Activated gamma-delta T cell treated with Interleukin-2 at 50 U/mL for 16 hours (primary cell): ENCODE measurements at regions not wholly inside any gene's neighbourhood (a gene's known extent, or its start where the extent isn't known, plus 50 kb on each side); places are given as distances from the start of the nearest gene placed in this dataset.

Experiments
- DNase-seq: peaks from one replicate; pipeline ENCODE4 v3.0.0-alpha.2; 2020

DNA sequence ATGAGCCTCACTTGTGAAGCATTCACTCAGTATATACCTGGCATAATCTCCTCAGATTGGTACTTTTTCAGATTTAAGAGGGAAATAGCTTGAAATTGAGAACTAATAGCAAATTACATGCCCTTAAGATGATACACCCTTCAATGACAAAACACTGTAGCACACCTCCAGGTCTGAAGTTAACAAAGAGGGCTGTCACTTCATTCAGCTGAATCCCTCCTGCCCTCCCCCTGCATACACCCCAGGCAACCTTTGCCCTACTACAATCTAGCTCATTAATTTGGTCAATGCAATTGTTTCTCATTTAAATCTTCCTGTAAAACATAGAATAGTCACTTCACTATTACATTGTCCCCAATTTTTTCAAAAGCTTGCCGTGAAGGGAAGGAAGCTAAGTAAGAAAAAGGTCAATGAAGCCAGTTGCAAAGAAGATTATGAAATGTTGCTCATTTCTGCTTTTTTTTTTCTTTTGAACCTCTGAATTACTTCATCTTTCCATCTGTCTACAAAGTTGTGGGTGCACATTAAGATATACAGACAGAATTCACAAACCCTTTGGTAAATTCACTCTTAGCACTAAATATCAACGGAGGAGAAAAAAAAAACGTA is 294.8 kb upstream of the PTGER4 start:
- DNase-seq: no peak

DNA sequence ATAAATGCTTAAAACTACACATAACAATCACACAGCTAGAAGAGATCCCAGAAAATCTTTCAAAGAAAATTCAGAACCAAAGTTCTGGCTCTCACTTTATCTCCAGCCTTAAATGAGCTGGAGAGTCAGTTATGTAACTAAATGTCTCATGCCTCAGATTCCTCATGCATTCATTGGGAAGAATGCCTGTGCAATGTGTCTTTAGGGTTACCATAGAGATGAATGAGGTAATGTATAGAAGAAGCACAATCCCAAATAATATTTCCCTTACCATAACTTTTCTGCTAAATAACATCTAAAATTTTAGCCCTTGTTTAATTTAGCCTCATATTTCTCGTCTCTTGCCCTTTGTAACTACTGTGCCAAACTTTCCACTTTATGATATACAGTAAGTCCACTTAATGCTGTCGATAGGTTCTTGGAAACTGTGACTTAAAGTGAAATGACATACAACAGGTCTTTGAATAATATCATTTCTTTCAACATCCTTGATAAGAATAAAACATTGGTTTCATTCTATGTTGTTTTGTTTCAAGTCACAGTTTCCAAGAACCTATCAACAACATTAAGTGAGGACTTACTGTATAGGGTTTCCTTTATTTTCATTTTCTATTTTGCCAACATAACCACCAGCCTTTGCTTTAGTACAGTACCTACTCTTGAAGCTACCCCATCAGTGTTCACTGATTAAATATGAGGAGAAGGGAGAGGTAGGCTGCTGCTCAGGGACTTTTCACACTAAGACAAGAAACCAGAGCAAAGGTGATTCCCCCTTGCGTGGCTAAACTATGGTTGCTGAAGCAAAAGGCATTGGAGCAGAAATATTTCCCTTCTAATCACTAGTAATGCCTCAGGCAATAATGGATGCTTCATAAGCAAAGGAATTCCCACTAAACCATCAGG is 295.7 kb upstream of the PTGER4 start:
- no peak for DNase-seq

DNA sequence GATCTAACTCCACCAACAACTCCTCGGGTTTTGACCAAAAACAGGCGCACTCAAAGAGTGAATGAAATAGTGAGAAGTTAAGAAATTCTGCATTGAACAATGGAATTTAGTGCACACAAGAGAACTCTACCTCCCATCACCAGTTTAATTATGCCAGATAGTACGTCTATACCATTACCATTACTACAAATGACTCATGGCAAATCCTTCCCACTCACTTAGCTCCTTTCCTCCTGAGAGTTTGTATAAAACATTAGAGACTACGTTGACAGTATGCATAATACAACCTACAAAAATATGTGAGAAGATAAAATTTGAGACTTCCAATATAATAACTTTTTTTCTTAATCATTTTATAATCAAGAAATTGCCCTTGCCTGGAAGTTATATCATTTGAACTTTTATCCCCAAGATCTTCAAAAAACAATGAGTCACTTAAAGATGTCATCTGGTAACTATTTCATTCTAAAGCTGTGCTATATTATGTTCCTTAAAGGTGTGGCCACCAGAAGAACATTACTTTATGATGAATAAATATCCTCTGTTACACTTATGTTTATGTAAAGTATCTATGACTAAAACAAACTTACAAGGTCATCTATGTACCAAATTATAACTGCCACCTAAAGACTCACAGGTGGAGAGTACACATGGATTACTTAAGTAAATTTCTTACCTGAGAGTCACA is 297.9 kb upstream of the PTGER4 start:
- DNase-seq: no peak

DNA sequence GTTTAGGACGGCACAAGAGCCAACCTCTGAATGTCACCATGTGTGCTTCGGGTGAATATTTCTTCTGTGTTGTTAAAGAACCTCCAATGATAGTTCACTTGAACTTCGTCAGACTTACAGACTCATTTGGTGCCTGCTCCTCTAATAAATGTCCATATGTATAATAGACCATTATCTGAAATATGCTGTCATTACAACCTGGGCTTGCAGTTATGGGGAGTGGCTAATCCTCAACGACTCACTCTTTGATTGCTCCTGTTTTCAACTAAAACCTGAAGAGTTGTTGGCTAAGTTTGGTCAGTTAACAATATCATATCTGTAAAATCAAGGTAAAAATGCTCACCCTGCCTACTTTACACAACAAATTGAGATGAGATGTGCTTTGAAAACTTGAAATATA is 298.7 kb upstream of the PTGER4 start:
- no peak for DNase-seq

DNA sequence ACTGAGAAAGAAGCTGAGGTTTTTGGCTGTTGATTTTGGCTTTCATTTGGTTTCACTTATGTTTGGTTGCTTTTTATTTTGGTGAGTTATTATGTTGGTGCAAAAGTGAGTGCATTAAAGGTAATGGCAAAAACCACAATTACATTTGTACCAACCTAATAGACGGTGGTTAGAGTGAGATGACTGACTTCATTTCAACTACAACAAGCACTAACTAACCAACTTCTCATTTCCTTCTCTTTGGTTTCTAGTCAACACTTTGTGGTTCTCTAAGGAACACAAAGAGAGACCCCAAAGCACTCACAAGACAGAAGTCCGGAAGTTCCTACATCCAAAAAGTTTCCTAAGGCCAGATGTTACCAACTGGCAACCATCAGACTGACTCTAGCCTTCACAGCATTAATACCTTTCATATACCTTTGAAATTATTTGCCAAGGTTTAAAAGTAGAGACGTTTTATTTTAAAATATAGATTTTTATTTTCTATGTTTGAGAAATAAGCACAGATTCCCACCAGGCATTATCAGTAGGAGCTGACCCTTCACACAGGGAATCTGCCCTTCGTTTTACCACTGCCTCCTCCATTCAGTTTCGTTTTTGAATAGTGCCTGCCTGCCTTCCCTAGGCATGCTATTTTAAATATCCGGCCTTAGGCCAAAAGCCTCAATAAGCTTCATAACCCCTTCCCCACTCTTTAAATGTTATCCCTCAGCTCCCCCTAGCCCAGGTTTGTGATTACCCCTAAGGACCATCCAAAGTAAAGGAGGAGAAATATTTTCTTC is 301.1 kb upstream of the PTGER4 start:
- no peak for DNase-seq

DNA sequence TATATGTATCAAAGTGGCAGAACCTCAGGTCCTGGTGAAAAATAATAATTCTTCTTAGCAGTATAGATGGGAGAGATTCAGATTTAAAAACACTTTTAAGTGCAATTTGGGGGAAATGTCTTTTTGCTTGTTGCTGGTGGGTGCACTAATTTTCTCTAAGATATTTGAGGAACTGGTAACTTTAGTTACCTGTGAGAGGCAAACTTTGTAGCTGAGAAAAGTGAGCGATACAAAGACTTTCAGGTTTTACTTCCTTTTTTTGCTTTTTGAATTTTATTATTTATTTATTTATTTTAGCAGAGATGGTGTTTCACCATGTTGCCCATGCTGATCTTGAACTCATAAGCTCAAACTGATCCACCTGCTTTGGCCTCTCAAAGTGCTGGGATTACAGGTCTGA is 303.1 kb upstream of the PTGER4 start:
- DNase-seq: no peak

DNA sequence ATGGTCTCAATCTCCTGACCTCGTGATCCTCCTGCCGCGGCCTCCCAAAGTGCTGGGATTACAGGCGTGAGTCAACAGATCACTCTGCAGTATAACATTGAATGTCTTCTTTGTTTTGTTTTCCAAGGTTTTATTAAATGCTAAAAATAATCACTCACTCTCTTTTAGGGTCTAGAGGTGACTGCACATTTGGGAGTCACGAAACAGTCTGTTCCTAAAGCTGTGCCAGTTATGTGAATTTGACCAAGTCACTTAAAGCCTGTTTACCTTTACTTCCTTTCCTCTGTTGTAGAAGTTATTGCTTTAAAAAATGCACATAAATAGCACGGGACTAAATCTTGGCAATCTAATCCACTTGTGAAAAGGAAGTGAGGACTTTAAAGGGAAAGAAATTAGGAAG is 304.9 kb upstream of the PTGER4 start:
- no peak for DNase-seq

DNA sequence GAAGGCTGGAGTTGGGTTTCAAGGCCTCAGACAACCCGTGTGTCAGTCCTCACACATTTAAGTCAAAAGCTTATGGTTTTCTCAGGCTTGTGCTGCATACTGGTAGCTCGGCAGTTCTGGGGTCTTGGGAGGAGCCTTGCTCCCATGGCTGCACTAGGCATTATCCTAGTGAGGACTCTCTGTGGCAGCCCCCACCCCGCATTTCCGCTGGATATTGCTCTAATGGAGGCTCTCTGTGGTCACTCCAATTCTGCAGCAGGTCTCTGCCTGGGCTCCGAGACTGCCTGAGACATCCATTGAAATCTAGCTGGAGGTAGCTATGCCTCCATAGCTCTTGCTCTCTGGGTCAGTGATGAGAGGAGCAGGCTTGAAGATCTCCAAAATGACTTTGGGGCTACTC is 311.5 kb upstream of the PTGER4 start:
- no peak for DNase-seq

DNA sequence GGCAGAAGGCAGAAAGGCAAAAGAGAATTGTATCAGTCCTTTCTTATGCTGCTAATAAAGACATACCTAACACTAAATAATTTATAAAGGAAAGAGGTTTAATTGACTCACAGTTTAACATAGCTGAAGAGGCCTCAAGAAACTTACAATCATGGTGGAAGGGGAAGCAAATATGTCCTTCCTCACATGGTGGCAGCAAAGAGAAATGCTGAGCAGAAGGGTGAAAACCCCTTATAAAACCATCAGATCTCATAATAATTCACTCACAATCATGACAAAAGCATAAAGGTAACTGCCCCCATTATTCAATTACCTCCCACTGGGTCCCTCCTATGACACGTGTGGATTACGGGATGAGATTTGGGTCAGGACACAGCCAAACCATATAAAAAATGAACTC is 312.5 kb upstream of the PTGER4 start:
- no peak for DNase-seq

DNA sequence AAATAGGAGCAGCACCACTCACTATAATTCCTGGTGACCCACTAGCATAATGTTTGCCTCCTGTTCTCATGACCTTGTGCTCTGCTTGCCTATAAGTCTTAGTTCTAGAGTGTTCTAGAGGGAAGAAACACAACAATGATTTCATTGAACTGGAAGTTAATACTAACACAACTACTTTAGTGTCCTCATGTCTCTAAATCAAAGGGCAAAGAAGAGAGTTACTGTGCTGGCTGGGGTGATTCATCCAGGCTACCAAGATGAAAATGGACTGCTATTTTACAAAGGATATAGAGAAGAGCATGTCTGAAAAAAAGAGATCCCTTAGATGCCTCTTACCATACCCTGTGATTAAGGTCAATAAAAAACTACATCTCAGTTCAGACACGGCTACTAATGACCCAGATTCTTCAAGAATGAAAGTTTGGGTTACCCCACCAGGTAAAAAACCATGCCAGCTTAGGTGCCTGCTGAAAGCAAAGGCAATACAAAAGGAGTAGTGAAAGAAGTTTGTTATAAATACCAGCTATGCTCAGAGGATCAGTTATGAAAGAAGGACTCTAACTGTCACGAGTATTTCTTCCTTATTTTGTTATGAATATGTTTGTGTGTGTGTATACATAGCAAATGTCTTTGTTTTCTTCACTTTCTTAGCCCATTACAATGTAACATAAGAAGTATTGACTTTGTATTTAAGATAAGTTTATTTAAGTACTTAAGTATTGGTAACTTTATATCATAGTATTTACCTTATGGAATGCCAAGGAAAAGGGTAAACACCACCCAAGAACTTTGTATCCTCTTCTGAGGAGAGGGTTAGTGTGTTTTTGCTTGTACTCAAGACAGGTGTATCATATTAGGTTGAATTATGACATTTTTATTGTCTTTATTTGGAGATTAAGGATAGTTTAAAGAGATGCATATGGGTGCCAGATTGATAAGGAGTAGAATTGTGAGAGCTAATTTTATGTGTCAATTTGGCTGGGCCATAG is 314.1 kb upstream of the PTGER4 start:
- DNase-seq: no peak

DNA sequence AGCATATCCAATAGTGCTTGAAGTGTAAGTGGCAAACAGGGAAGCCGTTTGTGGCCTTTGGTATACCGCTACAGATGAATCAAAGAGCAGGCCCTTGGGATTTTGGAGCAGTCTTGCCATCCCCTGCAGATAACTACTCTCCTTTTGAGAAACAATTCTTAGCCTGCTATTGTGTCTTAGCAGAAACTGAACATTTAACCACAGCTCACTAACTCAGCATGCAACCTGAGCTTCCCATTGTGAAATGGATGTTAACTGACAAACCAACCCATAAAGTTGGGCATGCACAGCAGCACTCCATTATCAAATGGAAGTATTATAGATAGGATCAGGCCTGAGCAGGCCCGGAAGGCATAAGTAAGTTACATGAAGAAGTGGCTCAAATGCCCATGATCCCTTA is 315.3 kb upstream of the PTGER4 start:
- DNase-seq: no peak

DNA sequence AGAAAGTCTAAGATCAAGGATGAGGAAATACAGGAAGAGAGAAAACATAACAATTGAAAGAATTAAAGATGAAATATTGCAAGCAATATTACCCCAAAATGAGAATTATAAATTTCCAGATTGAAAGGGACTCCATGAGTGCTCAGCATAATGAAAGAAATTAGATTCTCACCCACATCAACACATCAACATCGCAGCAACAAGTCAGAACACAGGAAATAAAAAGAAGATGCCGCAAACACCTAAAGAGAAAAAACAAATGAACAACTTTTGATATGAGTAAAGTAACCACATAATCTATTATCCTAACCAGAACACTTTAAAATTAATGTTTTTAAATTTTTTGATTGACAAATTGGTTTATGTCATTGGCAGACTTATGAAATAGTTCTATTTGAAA is 318.3 kb upstream of the PTGER4 start:
- no peak for DNase-seq

DNA sequence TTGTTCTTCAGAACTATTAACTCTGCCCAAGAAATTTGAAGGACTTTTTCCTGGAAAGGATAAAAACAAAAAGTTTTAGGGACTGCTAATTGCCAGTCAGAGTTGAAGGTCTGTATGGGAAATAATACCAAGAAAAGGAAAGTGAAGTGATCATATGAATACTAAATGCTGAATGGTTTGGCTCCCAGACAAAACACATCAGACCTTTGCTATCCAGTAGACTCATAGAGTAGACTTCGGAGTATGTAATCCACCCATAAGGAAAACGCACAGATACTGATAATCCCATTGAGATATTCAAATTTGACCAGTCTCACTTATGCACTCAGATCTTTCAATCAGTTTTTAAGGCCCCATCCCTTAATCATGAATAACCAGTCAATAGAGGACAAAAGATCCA is 319.0 kb upstream of the PTGER4 start:
- no peak for DNase-seq

DNA sequence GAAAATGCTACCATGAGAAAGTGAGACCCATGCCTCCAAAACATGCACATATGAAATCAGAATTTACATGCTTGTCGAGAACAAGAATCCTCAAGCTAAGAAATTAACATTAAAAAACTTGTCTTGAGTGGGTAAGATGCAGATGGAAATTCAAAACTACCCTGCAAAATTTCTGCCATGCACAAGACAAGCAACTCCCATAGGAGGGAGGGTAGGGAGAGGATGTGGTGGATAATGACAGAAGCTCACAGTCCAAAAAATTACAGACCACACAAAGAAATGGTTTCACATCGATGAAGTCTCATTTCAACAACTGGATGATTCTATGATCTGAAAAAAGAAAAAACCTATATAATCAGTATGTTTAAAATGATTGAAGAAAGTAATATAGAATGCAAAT is 319.9 kb upstream of the PTGER4 start:
- no peak for DNase-seq

DNA sequence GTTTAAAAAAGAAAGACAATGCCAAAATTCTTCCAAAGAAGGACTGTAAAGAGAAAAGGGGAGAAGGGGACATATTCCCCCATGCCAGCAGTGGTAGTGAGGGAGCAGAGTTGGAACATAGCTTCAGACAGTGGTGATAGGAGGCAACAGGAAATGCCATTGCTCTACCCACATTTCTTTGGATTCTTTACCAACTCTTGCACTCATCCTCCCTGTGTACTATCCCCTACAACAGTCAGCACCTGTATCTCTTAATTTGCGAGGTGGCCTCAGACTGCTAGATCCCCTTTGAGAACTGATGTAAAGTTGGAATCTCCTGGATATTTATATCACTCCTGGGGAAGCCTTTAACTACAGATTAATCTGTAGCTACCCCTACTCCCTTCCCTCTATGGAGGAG is 320.6 kb upstream of the PTGER4 start:
- DNase-seq: no peak

DNA sequence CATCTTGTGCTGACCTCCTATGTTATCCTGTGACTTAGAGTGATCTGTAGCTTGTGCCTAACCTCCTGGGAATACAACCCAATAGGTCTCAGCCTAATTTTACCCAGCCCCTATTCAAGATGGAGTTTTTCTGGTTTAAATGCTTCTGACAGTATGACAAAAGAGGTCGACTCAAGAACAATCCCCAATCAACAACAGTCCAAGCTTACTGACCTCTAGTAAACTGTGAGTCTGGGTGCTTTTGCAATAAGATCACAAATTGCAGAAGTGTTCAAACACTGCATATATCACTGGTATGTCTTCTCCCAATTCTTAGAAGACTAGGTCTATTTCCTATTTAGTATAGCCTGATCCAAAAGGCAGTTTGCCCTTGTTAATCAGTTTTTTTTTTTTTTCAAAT is 323.5 kb upstream of the PTGER4 start:
- DNase-seq: no peak

DNA sequence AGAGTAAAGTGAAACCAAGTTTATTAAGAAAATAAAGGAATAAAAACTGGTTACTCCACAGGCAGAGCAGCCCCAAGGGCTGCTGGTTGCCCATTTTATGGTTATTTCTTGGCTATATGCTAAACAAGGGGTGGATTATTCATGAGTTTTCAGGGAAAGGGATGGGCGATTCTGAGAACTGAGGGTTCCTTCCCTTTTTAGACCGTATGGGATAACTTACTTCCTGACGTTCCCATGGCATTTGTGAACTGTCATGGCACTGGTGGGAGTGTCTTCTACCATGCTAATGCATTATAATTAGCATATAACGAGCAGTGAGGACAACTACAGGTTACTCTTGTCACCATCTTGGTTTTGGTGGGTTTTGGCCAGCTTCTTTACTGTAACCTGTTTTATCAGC is 323.9 kb upstream of the PTGER4 start:
- no peak for DNase-seq

DNA sequence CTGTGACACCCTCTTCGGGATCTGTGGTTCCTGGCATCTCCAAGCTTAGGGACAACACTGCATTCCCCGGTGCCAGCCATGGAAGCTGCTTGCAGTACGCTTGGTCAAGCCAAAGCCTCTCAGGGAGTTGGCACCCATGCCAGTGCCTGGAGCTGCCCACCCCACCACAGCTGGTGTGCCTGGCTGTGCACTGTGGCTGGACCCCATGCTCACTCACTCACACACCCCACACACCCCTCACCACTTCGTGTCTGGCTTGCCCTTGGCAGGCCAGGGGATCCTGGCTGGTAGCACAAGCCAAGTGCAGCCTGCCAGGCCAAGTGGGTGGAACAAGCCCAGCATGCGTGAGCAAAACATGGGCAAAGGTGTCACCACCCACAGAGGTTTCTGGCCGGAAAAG is 324.5 kb upstream of the PTGER4 start:
- no peak for DNase-seq

DNA sequence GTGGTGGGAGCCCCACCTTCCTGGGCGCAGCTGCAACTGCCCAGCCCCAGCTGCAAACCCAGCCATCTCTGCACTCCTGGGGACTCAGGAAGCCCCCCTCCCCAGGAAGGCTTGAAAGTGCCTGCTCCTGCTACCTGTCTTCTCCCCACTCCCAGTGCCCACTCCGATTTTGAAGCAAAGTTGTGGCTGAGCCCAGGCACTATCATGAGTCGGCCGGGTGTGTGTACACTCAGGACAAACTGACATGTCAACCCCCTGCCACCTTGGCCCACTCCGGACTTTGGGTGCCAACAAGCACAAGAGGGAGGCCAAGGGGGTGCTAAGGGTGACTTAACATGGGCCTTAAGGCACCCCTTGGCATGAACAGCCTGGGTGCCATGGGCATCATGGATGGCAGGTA is 325.5 kb upstream of the PTGER4 start:
- DNase-seq: no peak

DNA sequence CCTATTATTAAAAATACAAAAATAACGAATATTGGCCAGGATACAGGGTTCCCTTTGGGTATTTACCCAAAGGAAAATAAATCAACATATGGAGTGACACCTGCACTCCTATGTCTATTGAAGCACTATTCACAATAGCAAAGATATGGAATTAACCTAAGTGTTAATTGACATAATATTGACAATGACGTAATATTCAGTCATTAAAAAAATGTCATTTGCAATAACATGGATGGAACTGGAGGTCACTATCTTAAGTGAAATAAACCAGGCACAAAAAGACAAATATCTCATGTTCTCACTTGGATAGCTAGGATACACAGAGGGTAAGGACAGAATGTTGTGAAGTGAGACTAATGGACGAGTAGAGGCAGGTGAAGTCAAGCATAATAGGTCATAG is 326.3 kb upstream of the PTGER4 start:
- no peak for DNase-seq

DNA sequence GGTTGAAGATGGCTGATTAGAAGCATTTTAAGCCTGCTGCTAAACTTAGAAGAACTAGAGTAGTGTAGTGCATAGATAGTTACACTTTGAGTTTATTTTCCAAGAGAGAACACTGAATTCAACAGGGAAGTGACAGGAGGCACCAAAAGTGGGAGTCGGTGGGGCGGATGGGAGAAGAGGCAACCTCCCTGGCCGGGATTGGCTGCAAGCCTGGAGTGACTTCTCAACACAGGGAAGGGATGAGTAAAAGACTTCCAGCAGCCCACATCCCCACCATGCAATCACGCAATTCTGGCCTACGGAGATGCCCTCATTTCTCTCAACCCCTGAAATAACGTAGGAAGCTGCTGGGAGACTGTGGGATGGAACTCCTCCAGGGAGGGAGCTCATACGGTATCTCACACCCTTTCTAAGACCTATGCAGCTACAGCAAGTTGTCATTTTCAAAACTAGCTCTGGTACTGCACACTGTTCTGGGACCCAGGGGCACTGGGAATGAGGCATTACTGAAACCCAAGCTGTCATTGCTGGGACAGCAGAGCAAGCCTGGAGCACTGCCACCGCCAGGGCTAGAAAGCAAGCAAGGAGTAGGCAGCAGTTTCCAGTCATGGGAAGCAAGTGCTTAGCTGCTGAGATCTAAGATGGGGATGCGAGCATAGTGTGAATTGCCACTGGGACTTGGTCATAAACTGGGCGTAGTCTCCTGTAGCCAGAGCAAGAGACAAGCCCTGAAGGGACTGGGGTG is 331.6 kb upstream of the PTGER4 start:
- DNase-seq: no peak
